ENCODE measurements at regions not wholly inside any gene's neighbourhood (a gene's known extent, or its start where the extent isn't known, plus 50 kb on each side); places are given as distances from the start of the nearest gene placed in this dataset.

GRCh38 chr6:71491844-71492243 is 203.2 kb downstream of the OGFRL1 start (continued):
- TF ChIP-seq ZNF274 (IDR thresholded peaks at IDR 0.05; ENCODE audit: low read depth, low read length), result no peak

GRCh38 chr6:71492668-71493067 is 204.1 kb downstream of the OGFRL1 start:
- H4K20me1 ChIP-seq (ENCODE audit: insufficient read depth), result no peaks in the 10 kb centered on the region
- RAD21 ChIA-PET (ENCODE audit: low non-redundant PET in 1 of 2, low total read pairs in 2 of 2, uncharacterized antibody in 2 of 2, unreplicated experiment in 2 of 2), result no interaction called here

GRCh38 chr6:71496018-71496721 is 207.6 kb downstream of the OGFRL1 start:
- DNase-seq (ENCODE audit: low read depth, low spot score), result no peak
- H3K27ac ChIP-seq (ENCODE audit: low read depth, low read length), result no peak overlapping the region
- H3K36me3 ChIP-seq (ENCODE audit: control insufficient read depth in 1 of 2, insufficient read depth in 2 of 2, low read length in 2 of 2), result no peaks in the 10 kb centered on the region
- RAD21 ChIA-PET (ENCODE audit: low non-redundant PET in 1 of 2, low total read pairs in 2 of 2, uncharacterized antibody in 2 of 2, unreplicated experiment in 2 of 2), result no interaction called here
- H3K27me3 ChIP-seq (ENCODE audit: insufficient read depth, low read length), result no peaks in the 10 kb centered on the region
- no peak overlapping the region for H3K4me3 ChIP-seq (replicated peaks in 1 of 2; ENCODE audit: low read depth in 1 of 2, low read length in 2 of 2)
- no peak overlapping the region for H3K4me2 ChIP-seq (ENCODE audit: low read length)
- CTCF ChIA-PET, result no interaction called here
- no peak overlapping the region for H3K9ac ChIP-seq (ENCODE audit: low read length)
- no peaks in the 10 kb centered on the region for H3K9me2 ChIP-seq (ENCODE audit: insufficient read depth)
- BruUV-seq (replicated peaks), result no TSS peak
- no peaks in the 10 kb centered on the region for H3K79me2 ChIP-seq (ENCODE audit: insufficient read depth, low read length)
- no peak for ATAC-seq
- H3K4me1 ChIP-seq (ENCODE audit: control insufficient read depth in 1 of 2, insufficient read depth in 2 of 2, low read length in 2 of 2), result peaks cover 0 to 5% of the 10 kb centered on the region in 2 experiments; a peak in 1 of 4 replicates
- no peaks in the 10 kb centered on the region for H4K20me1 ChIP-seq (ENCODE audit: insufficient read depth)
- POLR2A ChIA-PET, result no interaction called here
- H3K9me3 ChIP-seq (ENCODE audit: control insufficient read depth in 1 of 2, insufficient read depth in 1 of 2, low read depth in 1 of 2, low read length in 2 of 2), result no peaks in the 10 kb centered on the region
- intact Hi-C loops (cut with micrococcal nuclease), result no loop called here
- no peak overlapping the region for H2AFZ ChIP-seq (ENCODE audit: low read depth, low read length, poor library complexity, severe bottlenecking)
- TF ChIP-seq RAD21 (IDR thresholded peaks at IDR 0.05; ENCODE audit: low read depth) (no peak), POLR2AphosphoS5 (IDR thresholded peaks at IDR 0.05; ENCODE audit: low read depth, low read length) (no peak), CEBPB (IDR thresholded peaks at IDR 0.05; ENCODE audit: low read depth) (no peak), FOSL1 (IDR thresholded peaks at IDR 0.05; ENCODE audit: low read depth) (no peak), SIN3A (IDR thresholded peaks at IDR 0.05; ENCODE audit: low read depth) (no peak), JUND (IDR thresholded peaks at IDR 0.05) (no peak), CTCF (IDR thresholded peaks at IDR 0.05 in 2 of 3, conservative IDR thresholded peaks at IDR 0.05 in 1 of 3; ENCODE audit: borderline replicate concordance in 1 of 3, insufficient read depth in 1 of 3, low read depth in 2 of 3, low read length in 2 of 3) (no peak), SP1 (IDR thresholded peaks at IDR 0.05; ENCODE audit: low read depth) (no peak), ATF3 (IDR thresholded peaks at IDR 0.05) (no peak), TCF7L2 (IDR thresholded peaks at IDR 0.05; ENCODE audit: borderline replicate concordance, extremely low read depth, insufficient read depth, insufficient read length) (no peak), ELF1 (IDR thresholded peaks at IDR 0.05; ENCODE audit: borderline replicate concordance, low read depth) (no peak), MAX (IDR thresholded peaks at IDR 0.05) (no peak), EZH2phosphoT487 (IDR thresholded peaks at IDR 0.05; ENCODE audit: borderline replicate concordance) (no peak), SRF (IDR thresholded peaks at IDR 0.05; ENCODE audit: low read depth) (no peak)

More at GRCh38 chr6:71492668-71493067, 204.1 kb downstream of the OGFRL1 start:
- POLR2A ChIA-PET, result no interaction called here
- Histone ChIP-seq H3K27ac (ENCODE audit: low read depth, low read length) (no peak overlapping the region), H3K9me3 (ENCODE audit: control insufficient read depth in 1 of 2, insufficient read depth in 1 of 2, low read depth in 1 of 2, low read length in 2 of 2) (no peaks in the 10 kb centered on the region), H3K4me1 (ENCODE audit: control insufficient read depth in 1 of 2, insufficient read depth in 2 of 2, low read length in 2 of 2) (peaks cover 0 to 12% of the 10 kb centered on the region in 2 experiments; a peak in 1 of 4 replicates), H3K9ac (ENCODE audit: low read length) (no peak overlapping the region), H2AFZ (ENCODE audit: low read depth, low read length, poor library complexity, severe bottlenecking) (no peak overlapping the region), H3K9me2 (ENCODE audit: insufficient read depth) (no peaks in the 10 kb centered on the region), H3K4me3 (replicated peaks in 1 of 2; ENCODE audit: low read depth in 1 of 2, low read length in 2 of 2) (no peak overlapping the region), H3K4me2 (ENCODE audit: low read length) (no peak overlapping the region), H3K36me3 (ENCODE audit: control insufficient read depth in 1 of 2, insufficient read depth in 2 of 2, low read length in 2 of 2) (no peaks in the 10 kb centered on the region), H3K27me3 (ENCODE audit: insufficient read depth, low read length) (no peaks in the 10 kb centered on the region), H3K79me2 (ENCODE audit: insufficient read depth, low read length) (no peaks in the 10 kb centered on the region)
- intact Hi-C loops (cut with micrococcal nuclease), result no loop called here
- CTCF ChIA-PET, result no interaction called here
- TF ChIP-seq CBX3 (IDR thresholded peaks at IDR 0.05; ENCODE audit: low read depth) (no peak), SP1 (IDR thresholded peaks at IDR 0.05; ENCODE audit: low read depth) (no peak), YY1 (IDR thresholded peaks at IDR 0.05; ENCODE audit: extremely low read depth, insufficient replicate concordance, low read depth, low read length) (no peak), ATF3 (IDR thresholded peaks at IDR 0.05) (no peak), ZNF274 (IDR thresholded peaks at IDR 0.05; ENCODE audit: low read depth, low read length) (no peak), JUND (IDR thresholded peaks at IDR 0.05) (no peak)
- no TSS peak for BruUV-seq (replicated peaks)
- ATAC-seq, result no peak
- no peak for DNase-seq (ENCODE audit: low read depth, low spot score)

Data from HCT116 (cell line).